ENCODE measurements at regions not wholly inside any gene's neighbourhood (a gene's known extent, or its start where the extent isn't known, plus 50 kb on each side); places are given as distances from the start of the nearest gene placed in this dataset.

GRCh38 chr6:164927288-164928056 lies 381.9 kb downstream of the C6orf118 start:
- DNase-seq (ENCODE audit: low read depth in 3 of 3, low spot score in 2 of 3), result peak; percentile 30 to 53 (median 48)

- DNase-seq (ENCODE audit: low read depth in 3 of 3, low spot score in 2 of 3), result no peak
These were observed 382.7 kb downstream of the C6orf118 start for GRCh38 chr6:164926686-164927085.

- no peak for DNase-seq (ENCODE audit: low read depth in 3 of 3, low spot score in 2 of 3)
These were observed 383.5 kb downstream of the C6orf118 start for GRCh38 chr6:164925681-164926530.

DNA sequence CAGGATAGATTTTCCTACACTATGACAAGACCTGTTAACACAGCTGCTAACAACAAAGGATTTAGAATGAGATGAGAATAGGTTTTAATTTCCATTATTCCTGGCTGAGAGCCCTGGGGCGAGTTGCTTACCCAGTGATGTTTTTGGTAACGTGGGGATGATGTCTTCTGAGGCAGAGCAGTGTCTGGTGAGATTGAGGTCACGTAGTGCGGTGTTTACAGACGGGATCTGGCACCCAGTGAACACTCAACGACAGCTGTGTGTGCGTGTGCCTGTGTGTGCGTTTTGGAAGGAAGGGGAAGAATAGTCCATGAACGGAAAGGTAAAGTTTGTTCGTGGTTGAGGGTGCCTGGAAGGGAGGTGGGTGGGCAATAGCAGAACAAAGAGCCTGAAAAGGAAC lies 384.7 kb downstream of the C6orf118 start:
- DNase-seq (ENCODE audit: low read depth in 3 of 3, low spot score in 2 of 3), result no peak

- no peak for DNase-seq (ENCODE audit: low read depth in 3 of 3, low spot score in 2 of 3)
These were observed 392.2 kb downstream of the C6orf118 start for GRCh38 chr6:164917211-164917610.

DNA sequence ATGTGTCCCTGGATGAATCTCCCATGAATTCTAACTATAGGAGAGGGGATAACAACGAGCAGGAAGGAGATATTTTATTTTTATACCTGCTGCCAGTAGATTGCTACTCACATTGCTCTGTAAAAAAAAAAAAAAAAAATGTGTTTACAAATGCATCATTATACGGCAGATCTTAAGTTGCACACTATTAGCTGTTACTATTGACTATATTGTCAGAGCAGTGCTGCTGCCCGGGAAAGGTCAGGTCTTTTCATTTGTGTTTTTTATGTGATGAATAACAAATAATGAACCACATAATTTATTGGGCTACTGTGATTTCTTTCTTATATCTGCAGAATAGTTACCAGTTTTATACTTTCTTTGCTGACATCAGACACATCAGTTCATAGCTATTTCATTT lies 393.3 kb downstream of the C6orf118 start:
- no peak for DNase-seq (ENCODE audit: low read depth in 3 of 3, low spot score in 2 of 3)

DNA sequence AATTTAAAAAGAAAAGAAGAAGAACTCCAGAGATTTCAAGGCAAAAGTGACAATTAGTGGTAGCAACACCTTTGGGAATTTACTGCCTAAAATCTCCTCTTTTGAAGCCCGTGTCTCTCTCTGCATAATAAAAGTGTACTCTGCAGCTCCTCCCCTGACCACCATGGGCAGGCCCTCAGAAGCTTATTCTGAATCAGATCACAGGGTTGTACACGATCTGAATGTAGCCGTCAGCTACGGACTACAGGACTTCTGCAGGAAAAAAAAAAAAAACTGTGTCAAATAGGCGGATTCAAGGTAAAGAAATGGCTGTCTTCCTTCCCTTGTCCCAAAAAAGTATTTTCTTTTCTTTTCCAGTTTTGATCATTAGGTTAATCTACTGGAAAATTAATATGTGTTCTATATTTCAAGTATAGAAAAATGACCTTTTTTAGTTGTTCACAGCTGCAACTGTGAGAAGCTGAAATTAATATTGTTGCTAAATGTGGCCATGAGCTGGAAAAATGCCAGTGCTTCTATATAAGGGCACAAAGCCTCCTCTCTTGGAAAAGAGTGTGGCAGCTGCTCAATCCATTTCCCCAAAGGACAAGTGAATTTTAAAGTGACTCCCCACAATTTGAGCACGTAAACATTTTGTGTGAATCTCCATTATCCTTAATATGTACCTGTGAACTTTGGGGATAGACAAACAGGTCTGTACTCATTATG lies 397.4 kb downstream of the C6orf118 start:
- DNase-seq (ENCODE audit: low read depth in 3 of 3, low spot score in 2 of 3), result no peak

DNA sequence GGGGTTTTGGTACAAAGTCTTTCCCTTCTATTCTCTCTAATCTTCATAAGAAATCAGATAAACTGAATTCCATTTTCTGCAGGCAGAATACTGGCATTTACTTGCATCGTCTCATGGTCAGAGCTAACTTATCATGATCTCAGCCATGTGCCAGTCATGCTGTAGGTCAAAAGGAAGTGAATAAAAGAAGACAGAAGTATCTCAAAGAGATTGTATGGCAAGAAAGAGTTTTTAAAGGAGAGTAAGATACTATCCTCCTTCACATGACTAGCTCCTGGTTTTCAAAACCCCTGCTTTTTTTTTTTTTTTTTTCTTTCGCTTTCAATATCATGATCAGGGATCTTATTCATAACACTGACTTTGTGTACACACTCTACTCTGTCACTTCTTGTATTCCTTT lies 398.3 kb downstream of the C6orf118 start:
- no peak for DNase-seq (ENCODE audit: low read depth in 3 of 3, low spot score in 2 of 3)

- DNase-seq (ENCODE audit: low read depth in 3 of 3, low spot score in 2 of 3), result no peak
These were observed 402.6 kb downstream of the C6orf118 start for GRCh38 chr6:164906766-164907165.

GRCh38 chr6:164905311-164905710 lies 404.1 kb downstream of the C6orf118 start:
- no peak for DNase-seq (ENCODE audit: low read depth in 3 of 3, low spot score in 2 of 3)

DNA sequence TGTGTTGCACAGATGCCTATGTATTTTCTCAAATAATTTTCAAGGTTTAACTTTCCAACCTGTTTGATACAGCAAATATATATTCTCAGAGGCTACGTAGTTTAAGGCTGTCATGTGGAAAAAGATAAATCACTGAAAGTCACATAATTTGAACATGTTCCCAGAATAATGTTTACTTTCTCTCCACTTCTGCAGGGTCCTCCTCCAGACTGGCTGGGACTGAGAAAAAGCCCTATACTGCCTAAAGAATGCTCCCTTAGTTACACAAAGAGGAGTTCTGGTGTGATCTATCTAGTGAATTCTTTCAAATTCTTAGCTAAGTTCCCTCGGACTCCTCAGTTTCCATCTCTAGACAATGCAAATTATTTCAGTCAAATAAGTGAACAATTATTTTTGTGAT lies 411.0 kb downstream of the C6orf118 start:
- DNase-seq (ENCODE audit: low read depth in 3 of 3, low spot score in 2 of 3), result no peak

GRCh38 chr6:164897523-164898235 lies 411.7 kb downstream of the C6orf118 start:
- DNase-seq (ENCODE audit: low read depth in 3 of 3, low spot score in 2 of 3), result no peak

GRCh38 chr6:164889980-164890379 lies 419.4 kb downstream of the C6orf118 start:
- DNase-seq (ENCODE audit: low read depth in 3 of 3, low spot score in 2 of 3), result no peak

DNA sequence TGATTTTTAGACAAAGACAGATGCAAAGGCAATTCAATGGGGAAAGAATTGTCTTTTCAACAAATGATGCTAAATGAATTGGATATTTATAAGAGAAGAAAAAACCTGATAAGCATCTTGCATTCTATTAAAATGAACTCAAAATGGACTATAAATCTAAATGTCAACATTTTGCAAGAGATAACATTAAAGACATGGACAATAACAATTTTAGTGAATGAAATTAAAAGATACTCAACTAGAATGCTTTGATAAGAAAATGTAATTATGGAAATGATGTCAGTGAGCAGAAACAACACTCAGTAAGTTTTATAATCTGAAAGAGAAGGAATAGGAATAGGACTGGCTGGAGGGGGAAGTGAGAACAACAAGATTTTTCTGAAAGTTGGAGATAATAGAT lies 421.7 kb downstream of the C6orf118 start:
- DNase-seq (ENCODE audit: low read depth in 3 of 3, low spot score in 2 of 3), result no peak

DNA sequence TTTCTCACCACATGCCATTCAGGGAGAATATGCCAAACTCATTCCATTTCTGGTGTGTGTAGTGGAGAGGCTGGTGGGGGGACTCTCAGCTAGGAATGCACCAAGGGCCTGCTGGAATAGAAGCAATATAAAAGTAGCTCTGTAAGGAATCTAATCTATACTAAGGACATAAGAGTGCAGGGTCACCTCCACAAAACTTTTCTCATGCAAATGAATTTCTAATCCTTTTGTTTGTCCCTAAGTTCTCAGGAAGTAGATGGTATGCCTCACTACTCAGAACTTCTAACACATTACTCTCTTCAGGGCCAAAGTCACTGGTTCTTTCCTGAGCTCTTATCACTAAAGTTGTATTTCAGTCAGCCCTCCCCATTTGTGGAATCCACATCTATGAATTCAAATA lies 427.2 kb downstream of the C6orf118 start:
- DNase-seq (ENCODE audit: low read depth in 3 of 3, low spot score in 2 of 3), result no peak

DNA sequence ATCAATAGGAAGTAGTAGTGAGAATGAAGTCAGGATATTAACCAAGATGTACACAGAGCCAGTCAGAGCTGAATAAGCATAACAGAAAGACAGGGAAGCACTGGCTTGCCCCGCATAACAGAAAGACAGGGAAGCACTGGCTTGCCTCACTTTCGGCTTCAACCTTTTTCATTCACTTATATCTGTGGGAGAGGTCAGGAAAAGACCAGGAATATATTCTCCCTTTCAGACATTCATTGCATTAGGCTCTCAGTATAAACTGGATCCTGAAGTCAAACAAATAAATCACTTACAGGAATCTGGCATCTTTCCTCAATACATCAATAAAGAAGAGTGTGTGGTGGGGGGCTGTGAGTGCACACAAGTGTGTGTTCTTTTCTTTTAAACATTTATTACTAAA lies 437.6 kb downstream of the C6orf118 start:
- DNase-seq (ENCODE audit: low read depth in 3 of 3, low spot score in 2 of 3), result no peak

DNA sequence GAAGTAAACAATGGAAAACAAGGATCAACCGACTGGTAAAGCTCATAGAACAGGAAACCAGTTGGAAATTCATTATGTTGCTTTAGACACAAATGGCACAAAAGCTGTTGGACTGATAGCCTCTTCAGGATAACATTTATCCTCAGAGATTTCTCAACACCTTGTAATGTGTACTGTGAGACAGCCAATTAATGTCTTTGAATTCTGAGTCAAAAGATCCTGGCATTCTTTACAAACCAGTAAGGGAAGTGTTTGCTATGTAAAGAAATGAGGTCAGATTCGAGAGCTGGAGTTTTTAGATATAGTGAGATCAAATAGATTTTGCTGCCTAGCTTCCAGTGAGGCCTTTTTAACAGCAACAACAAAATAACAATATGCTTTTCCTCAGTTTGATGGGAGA lies 439.2 kb downstream of the C6orf118 start:
- DNase-seq (ENCODE audit: low read depth in 3 of 3, low spot score in 2 of 3), result no peak

GRCh38 chr6:164861967-164862366 lies 447.4 kb downstream of the C6orf118 start:
- no peak for DNase-seq (ENCODE audit: low read depth in 3 of 3, low spot score in 2 of 3)

DNA sequence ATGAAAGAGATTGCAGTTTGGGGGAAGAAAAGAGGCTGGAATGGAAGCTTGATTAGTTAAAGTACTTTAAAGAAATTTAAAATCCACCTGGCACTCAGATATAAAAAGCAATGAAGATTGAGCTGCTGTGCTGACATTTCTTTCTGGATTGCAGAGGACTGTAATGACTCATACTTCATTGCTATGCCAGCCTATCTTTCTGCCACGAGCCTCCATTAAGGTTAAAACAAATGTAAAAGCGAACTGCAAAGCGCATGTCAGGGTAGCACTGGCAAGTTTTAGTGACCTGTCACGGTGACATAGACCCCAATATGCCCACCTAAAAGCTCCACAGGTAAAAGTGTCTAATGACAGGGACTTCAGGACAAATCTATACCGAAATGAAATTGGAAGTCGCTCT lies 449.6 kb downstream of the C6orf118 start:
- DNase-seq (ENCODE audit: low read depth in 3 of 3, low spot score in 2 of 3), result no peak

DNA sequence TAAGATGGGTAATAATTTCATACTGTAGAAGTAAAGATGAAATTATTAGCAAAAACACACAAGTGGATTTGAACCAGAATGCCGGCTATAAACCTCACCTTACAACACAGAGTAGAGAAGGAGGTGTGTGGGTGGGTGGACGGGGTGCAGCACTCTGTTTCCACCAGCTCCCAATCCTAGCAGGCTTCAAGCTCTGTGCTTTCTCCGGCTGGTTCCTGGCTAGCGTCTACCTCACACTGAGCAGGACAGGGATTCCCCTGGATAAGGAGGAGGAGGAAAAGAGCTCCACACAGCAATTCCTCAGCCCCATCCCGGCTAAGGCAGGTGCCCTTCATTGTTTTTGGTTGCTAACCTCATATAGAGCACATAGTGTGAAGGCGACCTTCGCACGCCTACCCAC lies 453.3 kb downstream of the C6orf118 start:
- no peak for DNase-seq (ENCODE audit: low read depth in 3 of 3, low spot score in 2 of 3)

DNA sequence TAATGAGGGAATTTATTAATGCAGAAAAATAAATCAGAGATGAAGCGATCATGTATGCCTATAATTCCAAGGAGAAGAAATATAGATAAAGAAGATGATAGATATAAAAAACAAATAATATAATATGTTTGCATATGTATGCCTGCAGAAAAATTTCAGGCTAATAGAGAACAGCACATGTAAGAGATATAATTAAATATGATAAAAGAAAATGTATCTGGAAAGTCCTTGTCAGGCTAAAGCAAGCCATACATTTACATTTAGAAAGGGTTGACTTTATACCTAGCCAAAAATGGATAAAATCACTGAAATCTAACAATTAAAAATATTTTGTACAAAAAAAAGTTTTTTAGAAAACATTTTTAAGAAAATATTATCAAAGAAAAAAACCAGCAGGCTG lies 454.1 kb downstream of the C6orf118 start:
- no peak for DNase-seq (ENCODE audit: low read depth in 3 of 3, low spot score in 2 of 3)

Data from right renal cortex interstitium (tissue), 3 donors.